Stimulated activated CD4-positive, alpha-beta T cell treated with anti-CD3 and anti-CD28 coated beads, Interleukin-4, amount 100 ng/mL, for 24 hours (primary cell): ENCODE measurements at regions not wholly inside any gene's neighbourhood (a gene's known extent, or its start where the extent isn't known, plus 50 kb on each side); places are given as distances from the start of the nearest gene placed in this dataset.
"Not testable (repeated sequence)": the region's sequence is repeated elsewhere in the genome, so short reads cannot be mapped to it uniquely, and the experiment has no call there.

Experiments
- DNase-seq: peaks from one replicate; pipeline ENCODE4 v3.0.0-alpha.2; 2020

- no peak for DNase-seq
Observed at GRCh38 chr9:88819476-88819875, 171.8 kb upstream of the S1PR3 start.

GRCh38 chr9:88820055-88820454 lies 171.2 kb upstream of the S1PR3 start:
- DNase-seq, result no peak

GRCh38 chr9:88821033-88821745 lies 170.1 kb upstream of the S1PR3 start:
- no peak for DNase-seq

GRCh38 chr9:88821746-88822106 lies 169.5 kb upstream of the S1PR3 start:
- no peak for DNase-seq

- no peak for DNase-seq
Observed at GRCh38 chr9:88824711-88825110, 166.6 kb upstream of the S1PR3 start.

GRCh38 chr9:88826181-88826580 lies 165.1 kb upstream of the S1PR3 start:
- DNase-seq, result no peak

GRCh38 chr9:88826771-88827181 lies 164.5 kb upstream of the S1PR3 start:
- no peak for DNase-seq

- DNase-seq, result no peak
Observed at GRCh38 chr9:88828018-88828417, 163.2 kb upstream of the S1PR3 start.

GRCh38 chr9:88828492-88828974 lies 162.7 kb upstream of the S1PR3 start:
- DNase-seq, result no peak

GRCh38 chr9:88829276-88829675 lies 162.0 kb upstream of the S1PR3 start:
- peak; percentile 40 for DNase-seq

- no peak for DNase-seq
Observed at GRCh38 chr9:88831713-88832407, 159.4 kb upstream of the S1PR3 start.

- no peak for DNase-seq
Observed at GRCh38 chr9:88833946-88834345, 157.3 kb upstream of the S1PR3 start.

GRCh38 chr9:88835038-88835466 lies 156.2 kb upstream of the S1PR3 start:
- no peak for DNase-seq

- no peak for DNase-seq
Observed at GRCh38 chr9:88835772-88836171, 155.5 kb upstream of the S1PR3 start.

GRCh38 chr9:88837731-88838130 lies 153.5 kb upstream of the S1PR3 start:
- no peak for DNase-seq

- DNase-seq, result not testable (repeated sequence)
Observed at GRCh38 chr9:88849878-88850277, 141.4 kb upstream of the S1PR3 start.

GRCh38 chr9:88852794-88853193 lies 138.5 kb upstream of the S1PR3 start:
- no peak for DNase-seq

GRCh38 chr9:88870627-88871026 lies 120.6 kb upstream of the S1PR3 start:
- DNase-seq, result no peak

- DNase-seq, result no peak
Observed at GRCh38 chr9:88871669-88872068, 119.6 kb upstream of the S1PR3 start.

GRCh38 chr9:88872192-88872946 lies 118.9 kb upstream of the S1PR3 start:
- DNase-seq, result no peak

- no peak for DNase-seq
Observed at GRCh38 chr9:88873635-88874034, 117.6 kb upstream of the S1PR3 start.

GRCh38 chr9:88874391-88874790 lies 116.9 kb upstream of the S1PR3 start:
- DNase-seq, result no peak

GRCh38 chr9:88875400-88876120 lies 115.7 kb upstream of the S1PR3 start:
- DNase-seq, result no peak
